ENCODE measurements at regions not wholly inside any gene's neighbourhood (a gene's known extent, or its start where the extent isn't known, plus 50 kb on each side); places are given as distances from the start of the nearest gene placed in this dataset.

DNA sequence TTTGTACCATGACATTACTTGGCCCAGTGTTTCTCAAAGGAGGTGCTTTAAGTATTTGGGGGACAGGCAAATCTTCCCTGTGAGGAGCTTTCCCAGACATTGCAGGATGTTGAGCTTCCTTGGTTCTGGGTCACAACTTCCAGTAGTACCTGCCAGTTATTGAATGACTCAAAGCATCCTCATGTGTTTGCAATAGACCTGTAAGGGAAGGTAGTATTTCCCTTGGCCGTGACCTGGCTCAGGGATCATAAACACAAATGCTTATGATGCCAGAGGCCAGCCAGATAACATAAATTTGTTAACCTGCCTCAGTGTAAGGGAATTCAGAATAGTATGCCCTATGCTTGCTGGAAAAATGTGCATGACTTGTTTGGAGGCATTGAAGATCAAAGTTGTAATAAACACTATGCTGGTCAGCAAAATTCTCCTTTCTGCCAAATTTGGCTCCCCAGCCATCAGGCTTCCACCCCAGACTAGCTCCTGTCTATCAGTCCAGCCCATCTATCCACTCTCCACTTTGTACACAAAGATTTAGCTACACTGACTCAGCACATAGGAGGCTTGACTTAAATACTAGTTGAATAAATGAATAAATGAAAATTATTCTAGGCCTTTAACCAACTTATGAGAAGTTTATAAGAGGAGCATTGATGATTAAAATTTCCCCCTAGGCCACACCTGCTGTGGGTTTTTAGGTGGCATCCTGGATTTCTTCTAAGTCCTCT lies 102.0 kb upstream of the EFEMP1 start:
- no peak for TF ChIP-seq POLR2A (IDR thresholded peaks at IDR 0.05)
- TF ChIP-seq, protein P1, sequence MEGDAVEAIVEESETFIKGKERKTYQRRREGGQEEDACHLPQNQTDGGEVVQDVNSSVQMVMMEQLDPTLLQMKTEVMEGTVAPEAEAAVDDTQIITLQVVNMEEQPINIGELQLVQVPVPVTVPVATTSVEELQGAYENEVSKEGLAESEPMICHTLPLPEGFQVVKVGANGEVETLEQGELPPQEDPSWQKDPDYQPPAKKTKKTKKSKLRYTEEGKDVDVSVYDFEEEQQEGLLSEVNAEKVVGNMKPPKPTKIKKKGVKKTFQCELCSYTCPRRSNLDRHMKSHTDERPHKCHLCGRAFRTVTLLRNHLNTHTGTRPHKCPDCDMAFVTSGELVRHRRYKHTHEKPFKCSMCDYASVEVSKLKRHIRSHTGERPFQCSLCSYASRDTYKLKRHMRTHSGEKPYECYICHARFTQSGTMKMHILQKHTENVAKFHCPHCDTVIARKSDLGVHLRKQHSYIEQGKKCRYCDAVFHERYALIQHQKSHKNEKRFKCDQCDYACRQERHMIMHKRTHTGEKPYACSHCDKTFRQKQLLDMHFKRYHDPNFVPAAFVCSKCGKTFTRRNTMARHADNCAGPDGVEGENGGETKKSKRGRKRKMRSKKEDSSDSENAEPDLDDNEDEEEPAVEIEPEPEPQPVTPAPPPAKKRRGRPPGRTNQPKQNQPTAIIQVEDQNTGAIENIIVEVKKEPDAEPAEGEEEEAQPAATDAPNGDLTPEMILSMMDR (IDR thresholded peaks at IDR 0.05): no peak

All from Peyer's patch (tissue), 4 donors.